ENCODE measurements at regions not wholly inside any gene's neighbourhood (a gene's known extent, or its start where the extent isn't known, plus 50 kb on each side); places are given as distances from the start of the nearest gene placed in this dataset.

DNA sequence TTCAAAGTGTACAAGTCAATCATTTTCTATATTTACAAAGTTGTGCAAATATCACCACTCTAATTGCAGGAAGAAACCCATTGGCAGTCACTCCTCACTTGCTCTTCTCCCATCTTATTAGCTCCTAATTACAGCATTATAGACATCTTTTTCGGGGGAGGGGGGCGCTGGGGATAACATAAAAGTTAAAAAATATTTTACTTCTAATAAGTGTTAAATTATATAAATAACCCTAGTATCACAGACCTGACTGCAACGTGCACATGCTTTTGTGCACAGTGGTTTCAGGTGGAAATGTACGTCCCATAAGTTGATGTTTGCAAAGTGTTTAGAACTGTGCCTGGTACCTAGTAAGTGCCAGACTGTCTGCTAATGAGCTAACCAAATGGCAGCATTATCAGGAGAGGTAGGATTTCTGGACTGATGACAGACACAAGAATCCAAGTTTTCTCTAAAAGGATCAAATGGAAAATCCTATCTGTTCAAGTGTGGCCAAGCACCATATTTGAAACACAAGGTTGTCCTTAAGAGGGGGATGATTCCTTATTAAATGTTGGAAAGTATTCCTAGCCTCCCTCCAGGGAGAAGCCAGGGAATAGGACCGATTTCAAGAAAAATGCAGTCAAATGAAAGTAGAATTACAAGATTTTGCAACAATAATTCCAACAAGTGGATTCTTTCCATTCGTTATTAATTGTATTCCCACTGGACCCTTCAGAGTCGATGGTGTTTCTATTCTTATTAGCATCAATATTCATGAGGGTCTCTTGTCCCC lies 70.0 kb downstream of the ACKR3 start:
- H3K4me3 Mint-ChIP-seq = no peak overlapping the region
- peaks cover 0 to 5% (median 1%) of the 10 kb centered on the region in 7 donors for H3K9me3 Mint-ChIP-seq
- H3K36me3 Mint-ChIP-seq = no peaks in the 10 kb centered on the region
- no peak for ATAC-seq (ENCODE audit: low read depth in 2 of 2)
- H3K27ac Mint-ChIP-seq = no peak overlapping the region
- H3K27me3 Mint-ChIP-seq = no peaks in the 10 kb centered on the region
- DNase-seq = no peak
- no peaks in the 10 kb centered on the region for H3K9me3 ChIP-seq (ENCODE audit: control insufficient read depth in 2 of 2, low read length in 2 of 2)
- no peak overlapping the region for H3K4me3 ChIP-seq (ENCODE audit: low read depth, low read length)
- H3K27me3 ChIP-seq (ENCODE audit: control insufficient read depth, insufficient read depth, low read length) = no peaks in the 10 kb centered on the region
- H3K4me1 ChIP-seq (ENCODE audit: control insufficient read depth, insufficient read depth, low read length, poor library complexity, severe bottlenecking) = no peaks in the 10 kb centered on the region
- no peaks in the 10 kb centered on the region for H3K36me3 ChIP-seq (ENCODE audit: control insufficient read depth, insufficient read depth, low read length)
- no peak overlapping the region for H3K27ac ChIP-seq (ENCODE audit: insufficient read depth, low read length, poor library complexity, severe bottlenecking)
- no peaks in the 10 kb centered on the region for H3K4me1 Mint-ChIP-seq

DNA sequence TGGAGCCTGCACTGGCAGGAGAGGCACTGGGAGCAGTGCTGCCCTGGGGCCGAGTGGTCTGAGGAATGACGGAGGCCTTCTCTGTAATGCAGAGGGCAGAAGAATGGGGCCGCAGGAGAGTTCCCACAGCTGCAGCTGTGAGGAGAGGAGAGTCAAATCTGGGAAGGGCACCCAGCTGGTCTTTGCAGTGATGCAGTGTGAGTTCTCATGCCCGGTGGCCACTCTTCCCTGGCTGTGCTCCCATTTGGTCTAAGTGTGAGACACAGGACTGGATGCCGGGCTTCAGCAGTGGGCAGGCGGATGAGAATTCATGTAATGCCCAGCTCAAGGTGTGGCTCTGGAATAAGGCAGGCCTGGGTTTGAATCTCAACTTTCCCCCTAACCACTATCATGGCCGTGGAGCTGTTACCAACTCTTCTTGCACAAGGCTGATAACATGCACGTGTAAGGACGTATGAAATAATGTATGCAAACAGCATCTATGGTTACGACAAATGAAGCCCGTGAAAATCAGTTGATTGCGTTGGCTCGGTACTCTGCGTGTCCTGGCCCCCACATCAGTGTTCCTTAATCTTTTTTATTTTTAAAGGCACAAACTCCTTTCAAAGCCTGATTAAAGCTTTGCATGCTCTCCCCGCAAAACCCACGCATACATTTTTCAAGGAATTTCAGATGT lies 71.6 kb downstream of the ACKR3 start:
- Mint-ChIP-seq H3K9me3 (peaks cover 0 to 5% (median 0%) of the 10 kb centered on the region in 7 donors), H3K4me1 (no peaks in the 10 kb centered on the region), H3K27me3 (peaks cover 6% of the 10 kb centered on the region), H3K27ac (no peak overlapping the region), H3K36me3 (no peaks in the 10 kb centered on the region), H3K4me3 (no peak overlapping the region)
- Histone ChIP-seq H3K9me3 (ENCODE audit: control insufficient read depth in 2 of 2, low read length in 2 of 2) (no peaks in the 10 kb centered on the region), H3K4me1 (ENCODE audit: control insufficient read depth, insufficient read depth, low read length, poor library complexity, severe bottlenecking) (no peaks in the 10 kb centered on the region), H3K4me3 (ENCODE audit: low read depth, low read length) (no peak overlapping the region), H3K36me3 (ENCODE audit: control insufficient read depth, insufficient read depth, low read length) (no peaks in the 10 kb centered on the region), H3K27ac (ENCODE audit: insufficient read depth, low read length, poor library complexity, severe bottlenecking) (no peak overlapping the region), H3K27me3 (ENCODE audit: control insufficient read depth, insufficient read depth, low read length) (no peaks in the 10 kb centered on the region)
- DNase-seq = no peak
- ATAC-seq (ENCODE audit: low read depth in 2 of 2) = no peak

DNA sequence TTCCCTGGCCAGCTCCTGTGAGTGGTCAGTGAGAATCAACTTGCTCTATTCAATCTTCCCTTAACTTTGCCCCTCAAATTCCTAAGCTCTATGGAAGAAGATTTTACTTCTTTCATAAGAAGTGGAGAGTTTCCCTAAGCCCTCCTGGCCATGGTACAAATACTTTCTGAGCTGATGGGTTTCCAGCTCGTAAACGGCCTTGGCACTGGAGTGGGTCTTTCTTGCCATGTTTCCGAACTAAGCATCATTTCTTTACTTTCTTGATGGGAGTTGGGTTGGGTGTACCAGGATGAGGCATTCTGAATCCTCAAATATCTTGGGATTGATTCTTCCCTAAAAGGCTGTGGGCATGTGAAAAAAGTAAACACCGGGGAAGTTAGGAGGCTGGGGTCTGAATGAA lies 72.5 kb downstream of the ACKR3 start:
- H3K27ac Mint-ChIP-seq = no peak overlapping the region
- Histone ChIP-seq H3K27me3 (ENCODE audit: control insufficient read depth, insufficient read depth, low read length) (no peaks in the 10 kb centered on the region), H3K4me3 (ENCODE audit: low read depth, low read length) (no peak overlapping the region), H3K4me1 (ENCODE audit: control insufficient read depth, insufficient read depth, low read length, poor library complexity, severe bottlenecking) (no peaks in the 10 kb centered on the region), H3K9me3 (ENCODE audit: control insufficient read depth in 2 of 2, low read length in 2 of 2) (no peaks in the 10 kb centered on the region), H3K27ac (ENCODE audit: insufficient read depth, low read length, poor library complexity, severe bottlenecking) (no peak overlapping the region), H3K36me3 (ENCODE audit: control insufficient read depth, insufficient read depth, low read length) (no peaks in the 10 kb centered on the region)
- ATAC-seq (ENCODE audit: low read depth in 2 of 2) (no peak), DNase-seq (no peak)
- H3K9me3 Mint-ChIP-seq = peaks cover 0 to 5% (median 2%) of the 10 kb centered on the region in 7 donors
- H3K36me3 Mint-ChIP-seq = no peaks in the 10 kb centered on the region
- H3K27me3 Mint-ChIP-seq = peaks cover 6% of the 10 kb centered on the region
- no peaks in the 10 kb centered on the region for H3K4me1 Mint-ChIP-seq
- H3K4me3 Mint-ChIP-seq = no peak overlapping the region

DNA sequence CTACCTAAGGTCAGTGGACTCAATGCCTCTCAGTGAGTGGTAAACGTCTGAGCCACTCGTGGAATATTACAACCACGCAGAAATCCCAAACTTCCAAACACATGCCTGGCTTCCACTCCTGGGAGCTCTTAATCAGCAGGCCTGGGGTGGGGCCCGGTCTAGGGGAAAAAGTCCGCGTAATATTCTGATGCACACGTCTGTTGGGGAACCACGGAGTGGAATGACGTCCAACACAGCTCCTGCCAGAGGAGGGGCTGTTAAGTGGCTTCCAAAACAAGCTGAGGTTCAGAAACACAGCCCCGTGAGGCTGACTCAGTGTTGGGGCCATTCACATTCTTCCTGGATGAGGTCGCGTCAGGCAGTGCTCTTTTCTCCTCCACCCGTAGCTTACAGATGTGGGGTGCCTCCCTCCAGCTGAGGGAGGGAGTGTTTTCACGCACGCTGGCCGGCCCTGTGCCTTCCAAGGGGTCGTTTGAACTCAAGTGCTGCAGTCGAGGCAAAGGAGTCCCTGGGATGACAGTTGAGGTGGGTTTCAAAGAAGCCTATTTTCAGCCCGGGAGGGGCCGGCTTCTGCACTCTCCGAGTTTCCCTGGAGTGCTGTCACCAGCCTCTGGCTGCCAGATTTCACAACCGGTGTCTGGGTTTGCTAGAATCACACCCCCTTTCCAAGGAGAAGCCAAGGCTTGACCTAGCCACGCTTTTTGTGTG lies 73.1 kb downstream of the ACKR3 start:
- H3K27me3 Mint-ChIP-seq = peaks cover 6% of the 10 kb centered on the region
- no peaks in the 10 kb centered on the region for H3K4me1 ChIP-seq (ENCODE audit: control insufficient read depth, insufficient read depth, low read length, poor library complexity, severe bottlenecking)

DNA sequence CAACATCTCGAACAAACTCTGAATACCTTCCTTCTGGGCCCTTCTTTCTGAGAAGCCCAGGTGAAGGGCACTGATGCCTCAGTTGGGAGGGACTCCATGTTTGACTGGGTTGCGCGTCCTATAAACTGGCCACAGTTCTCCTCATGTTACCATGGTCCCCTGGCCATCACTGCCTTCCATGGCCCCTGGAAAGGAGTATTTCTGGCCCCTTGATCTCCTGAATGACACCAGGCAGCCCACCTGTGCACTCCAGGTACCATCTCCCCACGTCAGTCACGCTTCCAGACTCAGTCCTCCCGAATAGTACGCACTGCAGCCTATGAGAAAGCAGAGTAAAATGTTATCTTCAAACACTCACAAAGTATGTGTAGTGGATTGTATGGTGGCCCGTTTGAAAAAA lies 73.9 kb downstream of the ACKR3 start:
- ATAC-seq (ENCODE audit: low read depth in 2 of 2) (no peak), DNase-seq (no peak)
- Mint-ChIP-seq H3K4me1 (no peaks in the 10 kb centered on the region), H3K27ac (no peak overlapping the region), H3K27me3 (peaks cover 6% of the 10 kb centered on the region), H3K9me3 (peaks cover 0 to 5% (median 2%) of the 10 kb centered on the region in 7 donors), H3K36me3 (no peaks in the 10 kb centered on the region), H3K4me3 (no peak overlapping the region)
- Histone ChIP-seq H3K27ac (ENCODE audit: insufficient read depth, low read length, poor library complexity, severe bottlenecking) (no peak overlapping the region), H3K4me3 (ENCODE audit: low read depth, low read length) (no peak overlapping the region), H3K36me3 (ENCODE audit: control insufficient read depth, insufficient read depth, low read length) (no peaks in the 10 kb centered on the region), H3K4me1 (ENCODE audit: control insufficient read depth, insufficient read depth, low read length, poor library complexity, severe bottlenecking) (no peaks in the 10 kb centered on the region), H3K9me3 (ENCODE audit: control insufficient read depth in 2 of 2, low read length in 2 of 2) (no peaks in the 10 kb centered on the region), H3K27me3 (ENCODE audit: control insufficient read depth, insufficient read depth, low read length) (no peaks in the 10 kb centered on the region)

More for the DNA sequence above, 73.1 kb downstream of the ACKR3 start:
- Mint-ChIP-seq H3K4me1 (no peaks in the 10 kb centered on the region), H3K36me3 (no peaks in the 10 kb centered on the region), H3K27ac (no peak overlapping the region), H3K9me3 (peaks cover 0 to 5% (median 2%) of the 10 kb centered on the region in 7 donors), H3K4me3 (no peak overlapping the region)
- Histone ChIP-seq H3K9me3 (ENCODE audit: control insufficient read depth in 2 of 2, low read length in 2 of 2) (no peaks in the 10 kb centered on the region), H3K27ac (ENCODE audit: insufficient read depth, low read length, poor library complexity, severe bottlenecking) (no peak overlapping the region), H3K36me3 (ENCODE audit: control insufficient read depth, insufficient read depth, low read length) (no peaks in the 10 kb centered on the region), H3K4me3 (ENCODE audit: low read depth, low read length) (no peak overlapping the region), H3K27me3 (ENCODE audit: control insufficient read depth, insufficient read depth, low read length) (no peaks in the 10 kb centered on the region)
- ATAC-seq (ENCODE audit: low read depth in 2 of 2) (no peak), DNase-seq (no peak)

DNA sequence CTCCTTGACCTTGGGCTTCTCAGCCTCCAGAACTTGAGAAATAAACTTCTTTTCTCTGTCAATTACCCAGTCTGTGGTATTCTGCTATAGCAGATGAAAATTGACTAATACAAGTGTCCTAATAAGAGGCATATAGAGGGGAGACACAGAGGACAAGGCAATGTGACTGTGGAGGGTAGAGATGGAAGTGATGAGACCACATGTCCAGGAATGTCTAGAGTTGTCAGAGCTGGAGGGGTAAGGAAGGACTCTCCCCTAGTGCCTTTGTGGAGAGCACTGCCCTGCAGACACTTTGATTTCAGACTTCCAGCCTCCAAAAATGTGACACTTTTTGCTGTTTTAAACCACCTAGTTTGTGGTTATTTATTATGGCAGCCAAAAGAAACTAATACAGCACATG lies 74.4 kb downstream of the ACKR3 start:
- H3K27ac ChIP-seq (ENCODE audit: insufficient read depth, low read length, poor library complexity, severe bottlenecking) = no peak overlapping the region
- H3K4me3 ChIP-seq (ENCODE audit: low read depth, low read length) = no peak overlapping the region
- Mint-ChIP-seq H3K27ac (no peak overlapping the region), H3K4me1 (no peaks in the 10 kb centered on the region), H3K36me3 (no peaks in the 10 kb centered on the region), H3K9me3 (peaks cover 0 to 5% (median 2%) of the 10 kb centered on the region in 7 donors), H3K27me3 (peaks cover 6% of the 10 kb centered on the region), H3K4me3 (no peak overlapping the region)
- ATAC-seq (ENCODE audit: low read depth in 2 of 2) = no peak
- DNase-seq = no peak
- no peaks in the 10 kb centered on the region for H3K27me3 ChIP-seq (ENCODE audit: control insufficient read depth, insufficient read depth, low read length)
- H3K36me3 ChIP-seq (ENCODE audit: control insufficient read depth, insufficient read depth, low read length) = no peaks in the 10 kb centered on the region
- no peaks in the 10 kb centered on the region for H3K9me3 ChIP-seq (ENCODE audit: control insufficient read depth in 2 of 2, low read length in 2 of 2)
- H3K4me1 ChIP-seq (ENCODE audit: control insufficient read depth, insufficient read depth, low read length, poor library complexity, severe bottlenecking) = no peaks in the 10 kb centered on the region

DNA sequence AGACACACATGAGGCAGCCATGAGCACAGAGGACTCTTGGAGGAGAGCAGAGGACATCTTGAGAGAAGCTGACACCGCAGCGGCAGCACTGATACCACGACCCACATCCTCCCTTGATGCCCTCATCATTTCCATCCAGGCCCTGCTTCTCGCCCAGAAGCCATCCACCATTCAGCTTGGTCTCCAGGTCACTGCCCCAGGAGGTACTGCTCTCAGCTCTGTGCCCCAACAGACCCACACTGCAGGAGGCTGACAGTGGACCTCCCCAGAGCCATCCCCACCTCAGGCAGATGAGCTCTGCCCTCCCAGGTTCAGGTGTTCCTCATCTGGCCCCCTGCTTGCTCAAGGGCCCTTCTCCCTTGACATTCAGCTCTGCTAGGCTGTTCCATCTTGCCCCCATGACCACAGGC lies 74.9 kb downstream of the ACKR3 start:
- no peak overlapping the region for H3K4me3 Mint-ChIP-seq
- H3K27ac ChIP-seq (ENCODE audit: insufficient read depth, low read length, poor library complexity, severe bottlenecking) = no peak overlapping the region
- peaks cover 6% of the 10 kb centered on the region for H3K27me3 Mint-ChIP-seq
- no peaks in the 10 kb centered on the region for H3K4me1 Mint-ChIP-seq
- H3K9me3 ChIP-seq (ENCODE audit: control insufficient read depth in 2 of 2, low read length in 2 of 2) = no peaks in the 10 kb centered on the region
- H3K36me3 Mint-ChIP-seq = no peaks in the 10 kb centered on the region
- H3K9me3 Mint-ChIP-seq = peaks cover 0 to 5% (median 2%) of the 10 kb centered on the region in 7 donors
- ATAC-seq (ENCODE audit: low read depth in 2 of 2) (no peak), DNase-seq (peak in 1 of 3 donors; percentile 6)
- H3K36me3 ChIP-seq (ENCODE audit: control insufficient read depth, insufficient read depth, low read length) = no peaks in the 10 kb centered on the region
- H3K27ac Mint-ChIP-seq = no peak overlapping the region
- no peak overlapping the region for H3K4me3 ChIP-seq (ENCODE audit: low read depth, low read length)
- H3K27me3 ChIP-seq (ENCODE audit: control insufficient read depth, insufficient read depth, low read length) = no peaks in the 10 kb centered on the region
- no peaks in the 10 kb centered on the region for H3K4me1 ChIP-seq (ENCODE audit: control insufficient read depth, insufficient read depth, low read length, poor library complexity, severe bottlenecking)

Data from CD4-positive, CD25-positive, alpha-beta regulatory T cell (primary cell).